Natural killer cell (primary cell): ENCODE measurements at regions not wholly inside any gene's neighbourhood (a gene's known extent, or its start where the extent isn't known, plus 50 kb on each side); places are given as distances from the start of the nearest gene placed in this dataset.

ENCODE experiments used
- ATAC-seq, 3 donors: fragments of 150-1000 bp in 2 of 3; fragments of 200-7000 bp in 1 of 3; cut with Tn5 transposase; 1 replicate in 1 of 3; 2 replicates in 2 of 3; pipeline ENCODE4 v1.10.0; 2021; ENCODE audit warnings: mild to moderate bottlenecking in 2 of 3, moderate library complexity in 2 of 3
- DNase-seq, 2 donors: peaks; one replicate each; pipeline versions ENCODE4 v3.0.0 to v3.0.0-alpha.2; 2013 to 2021; ENCODE audit warnings: mixed read lengths in 1 of 2
- H3K27ac ChIP-seq: one replicate; pipeline ENCODE4 v1.5.1; 2013; ENCODE audit warnings: mild to moderate bottlenecking, low read length
- H3K27me3 ChIP-seq: one replicate; pipeline ENCODE4 v1.6.1; 2013; ENCODE audit warnings: low read length; ENCODE audit not compliant: control insufficient read depth, insufficient read depth
- H3K36me3 ChIP-seq: one replicate; pipeline ENCODE4 v1.6.1; 2013; ENCODE audit warnings: low read length; ENCODE audit not compliant: control insufficient read depth, insufficient read depth
- H3K4me1 ChIP-seq: one replicate; pipeline ENCODE4 v1.6.1; 2013; ENCODE audit warnings: low read length; ENCODE audit not compliant: control insufficient read depth, insufficient read depth
- H3K4me3 ChIP-seq: one replicate; pipeline ENCODE4 v1.5.1; 2013; ENCODE audit warnings: low read length
- H3K9me3 ChIP-seq: one replicate; pipeline ENCODE4 v1.6.1; 2013; ENCODE audit warnings: low read length; ENCODE audit not compliant: control insufficient read depth, insufficient read depth
- H3K27ac Mint-ChIP-seq, 2 donors: one replicate each; pipeline ENCODE4 v1.8.0; 2022; ENCODE audit warnings: mild to moderate bottlenecking in 2 of 2, mixed read lengths in 2 of 2, moderate library complexity in 1 of 2
- H3K27me3 Mint-ChIP-seq, 2 donors: one replicate each; pipeline ENCODE4 v1.8.0; 2022; ENCODE audit warnings: low read depth in 2 of 2, mixed read lengths in 2 of 2
- H3K36me3 Mint-ChIP-seq: one replicate; pipeline ENCODE4 v1.8.0; 2022; ENCODE audit warnings: mixed read lengths
- H3K4me1 Mint-ChIP-seq, 2 donors: one replicate each; pipeline ENCODE4 v1.8.0; 2022; ENCODE audit warnings: mixed read lengths in 2 of 2
- H3K4me3 Mint-ChIP-seq: one replicate; pipeline ENCODE4 v1.8.0; 2022; ENCODE audit warnings: mild to moderate bottlenecking, moderate library complexity, mixed read lengths
- H3K9me3 Mint-ChIP-seq, 2 donors: one replicate each; pipeline ENCODE4 v1.8.0; 2022; ENCODE audit warnings: mixed read lengths in 2 of 2
- CTCF ChIP-seq: fragments of 200-600 bp; IDR thresholded peaks from one replicate; pipeline ENCODE4 v1.8.0; 2022; ENCODE audit warnings: antibody characterized with exemption
- WGBS: methylation state at CpG from one replicate; pipeline ENCODE4 v1.1.7; 2013; ENCODE audit warnings: missing lambda C conversion rate; ENCODE audit not compliant: insufficient coverage; 5-methylcytosine and 5-hydroxymethylcytosine counted together
- intact Hi-C: fragments of 100-400 bp; cut with micrococcal nuclease; formaldehyde crosslinking; loops from one replicate; pipeline ENCODE4 v1.14.2; 2022

GRCh38 chr7:19982841-19983835, 209.7 kb upstream of the TMEM196 start:
- Histone ChIP-seq H3K36me3 (no peaks in the 10 kb centered on the region), H3K27me3 (no peaks in the 10 kb centered on the region), H3K27ac (no peak overlapping the region), H3K4me3 (no peak overlapping the region), H3K4me1 (no peaks in the 10 kb centered on the region), H3K9me3 (no peaks in the 10 kb centered on the region)
- ATAC-seq (no peak), DNase-seq (no peak)
- 72% methylated on average over 4 of the region's 6 CpGs for WGBS
- no peaks in the 10 kb centered on the region for H3K4me1 Mint-ChIP-seq
- no peaks in the 10 kb centered on the region for H3K36me3 Mint-ChIP-seq
- no peak overlapping the region for H3K4me3 Mint-ChIP-seq
- intact Hi-C loops: no loop called here
- H3K27me3 Mint-ChIP-seq: no peaks in the 10 kb centered on the region
- H3K9me3 Mint-ChIP-seq: peaks cover 2% of the 10 kb centered on the region in 2 donors
- TF ChIP-seq CTCF: no peak
- H3K27ac Mint-ChIP-seq: no peak overlapping the region

- Mint-ChIP-seq H3K9me3 (peaks cover 7% of the 10 kb centered on the region in 2 donors), H3K4me1 (no peaks in the 10 kb centered on the region), H3K4me3 (no peak overlapping the region), H3K27ac (no peak overlapping the region), H3K27me3 (no peaks in the 10 kb centered on the region), H3K36me3 (no peaks in the 10 kb centered on the region)
- intact Hi-C loops: no loop called here
- Histone ChIP-seq H3K4me1 (no peaks in the 10 kb centered on the region), H3K4me3 (no peak overlapping the region), H3K36me3 (no peaks in the 10 kb centered on the region), H3K27me3 (no peaks in the 10 kb centered on the region), H3K9me3 (no peaks in the 10 kb centered on the region), H3K27ac (no peak overlapping the region)
- ATAC-seq (no peak), DNase-seq (no peak)
- WGBS: 100% methylated on average over 1 of the region's 2 CpGs
- no peak for TF ChIP-seq CTCF
These were observed 200.2 kb upstream of the TMEM196 start for GRCh38 chr7:19973581-19973980.

- intact Hi-C loops: no loop called here
- no peaks in the 10 kb centered on the region for H3K27me3 ChIP-seq
- ATAC-seq (no peak), DNase-seq (no peak)
- no peak for TF ChIP-seq CTCF
- H3K4me1 ChIP-seq: no peaks in the 10 kb centered on the region
- no peaks in the 10 kb centered on the region for H3K36me3 Mint-ChIP-seq
- no peak overlapping the region for H3K27ac ChIP-seq
- H3K27ac Mint-ChIP-seq: no peak overlapping the region
- no peaks in the 10 kb centered on the region for H3K4me1 Mint-ChIP-seq
- no CpG with 5 or more reads among the region's 1 CpG for WGBS
- peaks cover 4 to 7% of the 10 kb centered on the region in 2 donors for H3K9me3 Mint-ChIP-seq
- H3K4me3 ChIP-seq: no peak overlapping the region
- H3K27me3 Mint-ChIP-seq: no peaks in the 10 kb centered on the region
- no peaks in the 10 kb centered on the region for H3K36me3 ChIP-seq
- H3K9me3 ChIP-seq: no peaks in the 10 kb centered on the region
- H3K4me3 Mint-ChIP-seq: no peak overlapping the region
These were observed 199.5 kb upstream of the TMEM196 start for GRCh38 chr7:19972876-19973275.
